ENCODE measurements at regions not wholly inside any gene's neighbourhood (a gene's known extent, or its start where the extent isn't known, plus 50 kb on each side); places are given as distances from the start of the nearest gene placed in this dataset.

- Histone ChIP-seq H3K23ac (ENCODE audit: insufficient read length) (no peak overlapping the region), H2BK120ac (replicated peaks; ENCODE audit: low read depth, low read length) (no peak overlapping the region), H2BK15ac (ENCODE audit: low read length) (no peak overlapping the region), H2AFZ (ENCODE audit: low read length) (no peak overlapping the region), H2AK5ac (ENCODE audit: low read depth, low read length) (no peak overlapping the region), H3K9ac (replicated peaks in 1 of 4; ENCODE audit: extremely low read depth in 1 of 4, low read depth in 3 of 4, low read length in 3 of 4) (no peak overlapping the region), H3K4me1 (replicated peaks in 1 of 4; ENCODE audit: control insufficient read depth in 3 of 4, insufficient read depth in 4 of 4, low read length in 3 of 4) (no peaks in the 10 kb centered on the region), H2BK5ac (ENCODE audit: low read depth, low read length) (no peak overlapping the region), H3K18ac (ENCODE audit: extremely low read depth, low read length) (no peak overlapping the region), H4K20me1 (replicated peaks in 1 of 2; ENCODE audit: control insufficient read depth in 1 of 2, insufficient read depth in 2 of 2, low read length in 2 of 2) (no peaks in the 10 kb centered on the region), H3K23me2 (ENCODE audit: low read depth, low read length) (no peaks in the 10 kb centered on the region), H4K8ac (ENCODE audit: extremely low read depth, insufficient read depth, low read length) (no peak overlapping the region), H3K27ac (ENCODE audit: low read depth, low read length) (no peak overlapping the region), H3K36me3 (ENCODE audit: control insufficient read depth in 2 of 4, insufficient read depth in 4 of 4, low read length in 3 of 4) (no peaks in the 10 kb centered on the region), H3K56ac (replicated peaks; ENCODE audit: insufficient read length, low read depth, low read length) (no peak overlapping the region), H3K4ac (replicated peaks; ENCODE audit: insufficient read length, low read depth, low read length) (no peak overlapping the region), H3K4me2 (ENCODE audit: insufficient read depth in 1 of 2, low read depth in 2 of 2, low read length in 2 of 2) (no peak overlapping the region), H3K79me2 (ENCODE audit: control insufficient read depth in 1 of 2, insufficient read depth in 2 of 2, low read length in 2 of 2) (no peaks in the 10 kb centered on the region), H4K91ac (replicated peaks; ENCODE audit: insufficient read length, low read length) (no peak overlapping the region), H2BK12ac (ENCODE audit: low read depth, low read length) (no peak overlapping the region), H3K27me3 (replicated peaks in 1 of 4; ENCODE audit: control insufficient read depth in 3 of 4, extremely low read depth in 1 of 4, insufficient read depth in 3 of 4, low read length in 3 of 4) (no peaks in the 10 kb centered on the region), H2BK20ac (ENCODE audit: low read length) (no peak overlapping the region), H3K4me3 (ENCODE audit: extremely low read depth in 1 of 4, insufficient read depth in 2 of 4, low read depth in 3 of 4, low read length in 4 of 4) (no peak overlapping the region), H3K79me1 (ENCODE audit: low read depth, low read length) (no peaks in the 10 kb centered on the region), H3K9me3 (ENCODE audit: insufficient read depth in 2 of 2, low read depth in 1 of 2, low read length in 1 of 2) (no peaks in the 10 kb centered on the region), H4K5ac (ENCODE audit: insufficient read length, low read depth, low read length) (no peak overlapping the region), H3K14ac (ENCODE audit: insufficient read length) (no peak overlapping the region)
- TF ChIP-seq JUN (IDR thresholded peaks at IDR 0.05; ENCODE audit: low read depth, low read length): no peak
- DNase-seq (ENCODE audit: low read depth in 1 of 2, low spot score in 2 of 2): no peak
- ChIA-PET POLR2A (ENCODE audit: partially characterized antibody) (no interaction called here), CTCF (ENCODE audit: partially characterized antibody) (interaction anchor here (1.3 kb wide), 1 partner anchor 238 kb away, joined by 4 read pairs; no protein-coding TSS in a partner anchor)
- no peak for FAIRE-seq
- 97% methylated on average over 3 of the region's 3 CpGs; no CpG with 5 or more reads in 1 of the 2 experiments for WGBS, 2 experiments (ENCODE audit: extremely low coverage in 1 of 2, insufficient coverage in 1 of 2, insufficient read length in 1 of 2, insufficient replicate concordance in 2 of 2, low coverage in 1 of 2, low lambda C conversion rate in 2 of 2, missing lambda C conversion rate in 1 of 2)
These were observed 446.8 kb downstream of the TMEM135 start for GRCh38 chr11:87484566-87484965.
